Gastrocnemius medialis (tissue), 4 donors: ENCODE measurements at regions not wholly inside any gene's neighbourhood (a gene's known extent, or its start where the extent isn't known, plus 50 kb on each side); places are given as distances from the start of the nearest gene placed in this dataset.

Source experiments
- ATAC-seq, 2 donors: fragments of 150-250 bp; one replicate each; pipeline ENCODE4 v1.9.1; 2016
- DNase-seq, 2 donors: peaks; one replicate each; pipeline ENCODE4 v3.0.0-alpha.2; 2019
- H3K27ac ChIP-seq, 4 donors: fragments of 200-600 bp; sonication (generic); 1 replicate in 1 of 4; 2 replicates in 3 of 4; pipeline ENCODE4 v1.5.1; 2016 to 2018; ENCODE audit warnings: mild to moderate bottlenecking in 2 of 4, moderate library complexity in 1 of 4
- H3K27me3 ChIP-seq, 3 donors: fragments of 200-600 bp; sonication (generic) in 2 of 3; 1 replicate in 1 of 3; 2 replicates in 2 of 3; pipeline versions ENCODE4 v1.5.1 to v1.6.0; 2016 to 2019; ENCODE audit warnings: mild to moderate bottlenecking in 1 of 3, moderate library complexity in 1 of 3
- H3K36me3 ChIP-seq, 2 donors: fragments of 200-600 bp; sonication (generic) in 1 of 2; one replicate each; pipeline ENCODE4 v1.5.1; 2017 to 2018
- H3K4me1 ChIP-seq, 2 donors: fragments of 200-600 bp; sonication (generic) in 1 of 2; one replicate each; pipeline ENCODE4 v1.5.1; 2016 to 2017; ENCODE audit warnings: mild to moderate bottlenecking in 2 of 2
- H3K4me3 ChIP-seq, 4 donors: fragments of 200-600 bp; sonication (generic) in 3 of 4; 1 replicate in 1 of 4; 2 replicates in 3 of 4; pipeline ENCODE4 v1.5.1; 2016 to 2019; ENCODE audit warnings: mild to moderate bottlenecking in 2 of 4
- H3K9me3 ChIP-seq, 3 donors: fragments of 200-600 bp; sonication (generic) in 2 of 3; 1 replicate in 1 of 3; 2 replicates in 2 of 3; pipeline ENCODE4 v1.5.1; 2016 to 2019
- CTCF ChIP-seq, 5 experiments: fragments of 450-650 bp in 3 of 5; fragments of 200-600 bp in 2 of 5; sonication (generic) in 2 of 5; IDR thresholded peaks in 4 of 5; conservative IDR thresholded peaks in 1 of 5; 1 replicate in 4 of 5; 2 replicates in 1 of 5; pipeline ENCODE4 v1.5.1; 2016 to 2019; ENCODE audit warnings: antibody characterized with exemption in 5 of 5, mild to moderate bottlenecking in 3 of 5, moderate library complexity in 3 of 5
- POLR2A ChIP-seq, 2 donors: fragments of 450-650 bp; IDR thresholded peaks; one replicate each; pipeline ENCODE4 v1.6.1; 2017; ENCODE audit warnings: antibody characterized with exemption in 2 of 2, mild to moderate bottlenecking in 2 of 2, moderate library complexity in 2 of 2
- in situ Hi-C, 4 donors: fragments of 200-750 bp; cut with MboI; loops; one replicate each; pipeline versions ENCODE4 v1.15.0 to v1.8.0; 2017; ENCODE audit warnings: low sequenced_read_pairs in 4 of 4
- intact Hi-C: fragments of 100-400 bp; cut with DNase I; formaldehyde crosslinking; loops from one replicate; pipeline ENCODE4 v1.15.1; 2023; ENCODE audit warnings: low total_unique reads

GRCh38 chr1:55823541-55824250, 608.5 kb upstream of the USP24 start:
- intact Hi-C loops (no loop called here), in situ Hi-C loops (no loop called here)
- H3K9me3 ChIP-seq: no peaks in the 10 kb centered on the region
- H3K36me3 ChIP-seq: no peaks in the 10 kb centered on the region
- no peaks in the 10 kb centered on the region for H3K27me3 ChIP-seq
- ATAC-seq (no peak), DNase-seq (no peak)
- no peak overlapping the region for H3K4me3 ChIP-seq
- no peaks in the 10 kb centered on the region for H3K4me1 ChIP-seq
- TF ChIP-seq POLR2A (IDR thresholded peaks at IDR 0.05) (no peak), CTCF (IDR thresholded peaks at IDR 0.05 in 4 of 5, conservative IDR thresholded peaks at IDR 0.05 in 1 of 5) (no peak)
- H3K27ac ChIP-seq: no peak overlapping the region

GRCh38 chr1:55822891-55823290, 607.7 kb upstream of the USP24 start:
- Histone ChIP-seq H3K9me3 (no peaks in the 10 kb centered on the region), H3K4me1 (no peaks in the 10 kb centered on the region), H3K36me3 (no peaks in the 10 kb centered on the region), H3K27ac (no peak overlapping the region), H3K4me3 (no peak overlapping the region), H3K27me3 (no peaks in the 10 kb centered on the region)
- DNase-seq (no peak), ATAC-seq (no peak)
- TF ChIP-seq CTCF (IDR thresholded peaks at IDR 0.05 in 4 of 5, conservative IDR thresholded peaks at IDR 0.05 in 1 of 5) (no peak), POLR2A (IDR thresholded peaks at IDR 0.05) (no peak)
- in situ Hi-C loops (no loop called here), intact Hi-C loops (no loop called here)

- Histone ChIP-seq H3K4me3 (no peak overlapping the region), H3K27me3 (no peaks in the 10 kb centered on the region), H3K9me3 (no peaks in the 10 kb centered on the region), H3K27ac (no peak overlapping the region), H3K36me3 (no peaks in the 10 kb centered on the region), H3K4me1 (no peaks in the 10 kb centered on the region)
- no peak for ATAC-seq
- DNase-seq: no peak
- in situ Hi-C loops (no loop called here), intact Hi-C loops (no loop called here)
- TF ChIP-seq POLR2A (IDR thresholded peaks at IDR 0.05): no peak
- no peak for TF ChIP-seq CTCF (IDR thresholded peaks at IDR 0.05 in 4 of 5, conservative IDR thresholded peaks at IDR 0.05 in 1 of 5)
Observed at GRCh38 chr1:55821234-55821633, 606.1 kb upstream of the USP24 start.

- DNase-seq (no peak), ATAC-seq (no peak)
- no peaks in the 10 kb centered on the region for H3K27me3 ChIP-seq
- H3K27ac ChIP-seq: no peak overlapping the region
- H3K36me3 ChIP-seq: no peaks in the 10 kb centered on the region
- H3K4me1 ChIP-seq: no peaks in the 10 kb centered on the region
- TF ChIP-seq POLR2A (IDR thresholded peaks at IDR 0.05) (no peak), CTCF (IDR thresholded peaks at IDR 0.05 in 4 of 5, conservative IDR thresholded peaks at IDR 0.05 in 1 of 5) (no peak)
- intact Hi-C loops: no loop called here
- in situ Hi-C loops: no loop called here
- H3K4me3 ChIP-seq: no peak overlapping the region
- no peaks in the 10 kb centered on the region for H3K9me3 ChIP-seq
Observed at GRCh38 chr1:55820501-55820900, 605.3 kb upstream of the USP24 start.

- DNase-seq: no peak
- Histone ChIP-seq H3K27ac (no peak overlapping the region), H3K4me3 (no peak overlapping the region), H3K36me3 (no peaks in the 10 kb centered on the region), H3K27me3 (no peaks in the 10 kb centered on the region), H3K4me1 (no peaks in the 10 kb centered on the region), H3K9me3 (no peaks in the 10 kb centered on the region)
- intact Hi-C loops: no loop called here
- TF ChIP-seq POLR2A (IDR thresholded peaks at IDR 0.05): no peak
- no peak for TF ChIP-seq CTCF (IDR thresholded peaks at IDR 0.05 in 4 of 5, conservative IDR thresholded peaks at IDR 0.05 in 1 of 5)
- in situ Hi-C loops: no loop called here
- no peak for ATAC-seq
Observed at GRCh38 chr1:55819011-55819410, 603.8 kb upstream of the USP24 start.
